Ovary (tissue), 7 donors: ENCODE measurements at regions not wholly inside any gene's neighbourhood (a gene's known extent, or its start where the extent isn't known, plus 50 kb on each side); places are given as distances from the start of the nearest gene placed in this dataset.
A peak's percentile ranks its signal among the peaks of the same experiment; 100 is the strongest.

Source experiments
- DNase-seq, 5 donors: peaks; one replicate each; pipeline ENCODE4 v3.0.0-alpha.2; 2019 to 2020
- H3K27ac ChIP-seq, 2 donors: fragments of 200-600 bp; one replicate each; pipeline versions ENCODE4 v1.5.1 to v1.8.0; 2019 to 2022
- H3K27me3 ChIP-seq: fragments of 200-600 bp; one replicate; pipeline ENCODE4 v1.8.0; 2022
- H3K36me3 ChIP-seq: fragments of 200-600 bp; sonication (generic); one replicate; pipeline ENCODE4 v1.5.1; 2019
- H3K4me1 ChIP-seq: one replicate; pipeline ENCODE4 v1.8.1; 2013; ENCODE audit warnings: mild to moderate bottlenecking, moderate library complexity; ENCODE audit not compliant: insufficient read depth
- H3K4me3 ChIP-seq: fragments of 200-600 bp; sonication (generic); one replicate; pipeline ENCODE4 v1.5.1; 2017
- H3K9me3 ChIP-seq, 2 donors: fragments of 200-600 bp in 1 of 2; sonication (generic) in 1 of 2; one replicate each; pipeline versions ENCODE4 v1.5.1 to v1.8.1; 2013 to 2019; ENCODE audit warnings: mild to moderate bottlenecking in 1 of 2, moderate library complexity in 1 of 2
- CTCF ChIP-seq, 3 donors: fragments of 450-650 bp in 2 of 3; fragments of 200-600 bp in 1 of 3; IDR thresholded peaks; one replicate each; pipeline versions ENCODE4 v1.5.1 to v1.8.0; 2016 to 2022; ENCODE audit warnings: antibody characterized with exemption in 3 of 3, mild to moderate bottlenecking in 1 of 3
- EP300 ChIP-seq: sonication (generic); formaldehyde crosslinking; IDR thresholded peaks from one replicate; pipeline ENCODE4 v1.6.1; 2017; ENCODE audit warnings: antibody characterized with exemption
- POLR2A ChIP-seq: fragments of 450-650 bp; IDR thresholded peaks from one replicate; pipeline ENCODE4 v1.6.1; 2017; ENCODE audit warnings: antibody characterized with exemption, mild to moderate bottlenecking, moderate library complexity
- WGBS, 3 donors: extraction: QIAGEN DNeasy Blood & Tissue Kit in 1 of 3; methylation state at CpG; one replicate each; pipeline versions ENCODE4 v1.1.5 to v1.1.7; 2013 to 2017; 5-methylcytosine and 5-hydroxymethylcytosine counted together
- intact Hi-C, 4 donors: fragments of 100-400 bp; cut with DNase I; formaldehyde crosslinking; loops; one replicate each; pipeline versions ENCODE4 v1.11.0 to v1.15.1; 2022 to 2023
- donor health status: DM: no; HTN: no; CAD: no; lungs with moderate emphysema.
- donor health status: DM: no; HTN: no; CAD: no.
- donor health status: Bipolar disorder and iron deficiency.
- donor health status: DM: no; HTN: no; CAD: no.
- donor health status: DM: yes; HTN: yes; CAD: no.

DNA sequence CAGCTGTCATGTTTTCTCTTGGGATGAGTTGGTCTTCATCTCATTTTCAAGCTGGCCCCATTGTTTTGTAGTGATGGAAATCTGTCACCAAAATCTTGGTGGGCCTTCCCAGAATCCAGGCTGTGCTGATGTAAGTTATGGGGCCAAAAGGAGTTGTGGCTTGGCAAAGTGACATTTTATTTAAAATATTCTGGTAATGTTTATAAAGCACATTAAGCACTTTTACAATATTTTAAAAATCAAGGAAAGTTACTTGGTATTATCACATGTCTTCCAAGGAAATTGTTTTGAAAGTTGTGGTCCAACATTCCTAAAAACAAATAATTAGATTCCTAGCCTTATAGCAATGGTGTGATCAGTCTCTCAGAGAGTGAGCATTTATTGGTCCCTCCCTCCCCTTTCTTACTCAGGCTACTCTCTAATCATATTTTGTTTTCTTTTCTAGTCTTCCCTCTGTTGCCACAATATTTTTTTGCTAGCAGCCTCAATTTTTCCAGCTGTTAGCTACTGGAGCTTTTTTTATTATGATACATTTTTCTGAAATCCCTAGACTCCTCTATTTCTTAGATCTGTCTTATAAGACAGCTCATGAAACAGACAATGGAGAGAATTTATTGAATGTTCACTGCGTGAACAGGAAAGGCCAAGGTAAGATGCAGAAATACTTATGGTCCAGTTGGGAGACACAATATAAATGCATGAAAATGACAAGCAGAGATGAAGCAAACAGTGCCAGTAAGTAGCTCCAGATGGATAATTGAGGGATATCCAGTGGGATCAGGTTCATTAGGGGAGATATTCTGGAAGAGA, 408.1 kb upstream of the ZNF608 start:
- Histone ChIP-seq H3K4me3 (no peak overlapping the region), H3K27ac (no peak overlapping the region), H3K9me3 (no peaks in the 10 kb centered on the region), H3K4me1 (peaks cover 4% of the 10 kb centered on the region), H3K27me3 (no peaks in the 10 kb centered on the region), H3K36me3 (no peaks in the 10 kb centered on the region)
- no peak for DNase-seq
- 0 to 1% (median 0%) methylated on average over 1 of the region's 1 CpG for WGBS, 3 donors
- intact Hi-C loops = no loop called here
- TF ChIP-seq POLR2A = no peak
- TF ChIP-seq CTCF (IDR thresholded peaks at IDR 0.05) = no peak
- no peak for TF ChIP-seq EP300

GRCh38 chr5:125160787-125161502, 414.5 kb upstream of the ZNF608 start:
- Histone ChIP-seq H3K9me3 (no peaks in the 10 kb centered on the region), H3K4me3 (no peak overlapping the region), H3K4me1 (no peaks in the 10 kb centered on the region), H3K27ac (no peak overlapping the region), H3K27me3 (no peaks in the 10 kb centered on the region), H3K36me3 (no peaks in the 10 kb centered on the region)
- intact Hi-C loops = no loop called here
- WGBS, 3 donors = 60 to 67% (median 65%) methylated on average over 10 of the region's 10 CpGs
- peak in 1 of 5 donors; percentile 21 for DNase-seq
- TF ChIP-seq EP300 (no peak), CTCF (IDR thresholded peaks at IDR 0.05) (no peak), POLR2A (no peak)

- no peaks in the 10 kb centered on the region for H3K4me1 ChIP-seq
- intact Hi-C loops = no loop called here
- no peak overlapping the region for H3K4me3 ChIP-seq
- TF ChIP-seq EP300 (no peak), CTCF (IDR thresholded peaks at IDR 0.05) (no peak), POLR2A (no peak)
- H3K27ac ChIP-seq = no peak overlapping the region
- DNase-seq = no peak
- H3K27me3 ChIP-seq = no peaks in the 10 kb centered on the region
- WGBS, 3 donors = 95 to 97% (median 96%) methylated on average over 1 of the region's 1 CpG
- H3K36me3 ChIP-seq = no peaks in the 10 kb centered on the region
- no peaks in the 10 kb centered on the region for H3K9me3 ChIP-seq
Measured at GRCh38 chr5:125162714-125163113, 416.3 kb upstream of the ZNF608 start.

GRCh38 chr5:125169396-125169795, 423.0 kb upstream of the ZNF608 start:
- no peaks in the 10 kb centered on the region for H3K4me1 ChIP-seq
- H3K9me3 ChIP-seq = no peaks in the 10 kb centered on the region
- intact Hi-C loops = no loop called here
- no peak overlapping the region for H3K4me3 ChIP-seq
- no peaks in the 10 kb centered on the region for H3K36me3 ChIP-seq
- TF ChIP-seq POLR2A (no peak), CTCF (IDR thresholded peaks at IDR 0.05) (no peak), EP300 (no peak)
- H3K27ac ChIP-seq = no peak overlapping the region
- WGBS, 3 donors = 85 to 92% (median 89%) methylated on average over 1 of the region's 1 CpG
- DNase-seq = no peak
- no peaks in the 10 kb centered on the region for H3K27me3 ChIP-seq
